AG10803 (cell line): ENCODE measurements at regions not wholly inside any gene's neighbourhood (a gene's known extent, or its start where the extent isn't known, plus 50 kb on each side); places are given as distances from the start of the nearest gene placed in this dataset.

Experiments used
- DNase-seq: peaks from one replicate; pipeline ENCODE4 v3.0.0; 2010; ENCODE audit warnings: low read depth
- H3K4me3 ChIP-seq: 2 replicates; pipeline ENCODE4 v1.5.1; 2011; ENCODE audit warnings: mild to moderate bottlenecking, low read length, control low read depth
- CTCF ChIP-seq: conservative IDR thresholded peaks from 2 replicates; pipeline ENCODE4 v1.5.1; 2011; ENCODE audit warnings: mild to moderate bottlenecking, low read length, control low read depth, inconsistent platforms

GRCh38 chr9:26460624-26461023 lies 432.0 kb downstream of the CAAP1 start:
- H3K4me3 ChIP-seq = no peak overlapping the region
- DNase-seq = no peak
- no peak for TF ChIP-seq CTCF

GRCh38 chr9:26459959-26460358 lies 432.6 kb downstream of the CAAP1 start:
- DNase-seq = no peak
- TF ChIP-seq CTCF = no peak
- no peak overlapping the region for H3K4me3 ChIP-seq

GRCh38 chr9:26458054-26458453 lies 434.5 kb downstream of the CAAP1 start:
- no peak for DNase-seq
- H3K4me3 ChIP-seq = no peak overlapping the region
- no peak for TF ChIP-seq CTCF

- no peak for DNase-seq
- no peak for TF ChIP-seq CTCF
- no peak overlapping the region for H3K4me3 ChIP-seq
Measured at GRCh38 chr9:26457151-26457550, 435.5 kb downstream of the CAAP1 start.

GRCh38 chr9:26439061-26439624 lies 453.5 kb downstream of the CAAP1 start:
- H3K4me3 ChIP-seq = no peak overlapping the region
- DNase-seq = no peak
- TF ChIP-seq CTCF = no peak

- H3K4me3 ChIP-seq = no peak overlapping the region
- no peak for DNase-seq
- TF ChIP-seq CTCF = no peak
Measured at GRCh38 chr9:26437056-26437711, 455.4 kb downstream of the CAAP1 start.

GRCh38 chr9:26426551-26427131 lies 466.0 kb downstream of the CAAP1 start:
- TF ChIP-seq CTCF = no peak
- no peak overlapping the region for H3K4me3 ChIP-seq
- no peak for DNase-seq
